Neural progenitor cell (in vitro differentiated cells): ENCODE measurements at regions not wholly inside any gene's neighbourhood (a gene's known extent, or its start where the extent isn't known, plus 50 kb on each side); places are given as distances from the start of the nearest gene placed in this dataset.
"Not testable (repeated sequence)": the region's sequence is repeated elsewhere in the genome, so short reads cannot be mapped to it uniquely, and the experiment has no call there.

ENCODE experiments used
- DNase-seq: peaks from one replicate; pipeline ENCODE4 v3.0.0-alpha.2; 2016; ENCODE audit warnings: low spot score
- H2AFZ ChIP-seq: fragments of 200-600 bp; sonication (generic); replicated peaks from 2 replicates; pipeline ENCODE4 v1.6.1; 2016; ENCODE audit warnings: antibody characterized with exemption
- H3F3A ChIP-seq: fragments of 200-600 bp; sonication (generic); 2 replicates; pipeline ENCODE4 v1.6.1; 2016; ENCODE audit warnings: antibody characterized with exemption, low read depth
- H3K27ac ChIP-seq: fragments of 200-600 bp; sonication (generic); 2 replicates; pipeline ENCODE4 v1.5.1; 2016; ENCODE audit warnings: mild to moderate bottlenecking
- H3K27me3 ChIP-seq: fragments of 200-600 bp; sonication (generic); 2 replicates; pipeline ENCODE4 v1.6.1; 2016; ENCODE audit warnings: mild to moderate bottlenecking, moderate library complexity
- H3K36me3 ChIP-seq: fragments of 200-600 bp; sonication (generic); 2 replicates; pipeline ENCODE4 v1.5.1; 2016
- H3K4me1 ChIP-seq: fragments of 200-600 bp; sonication (generic); 2 replicates; pipeline ENCODE4 v1.6.1; 2016; ENCODE audit warnings: mixed run types
- H3K4me2 ChIP-seq: fragments of 200-600 bp; sonication (generic); 2 replicates; pipeline ENCODE4 v1.6.1; 2016
- H3K4me3 ChIP-seq: fragments of 200-600 bp; sonication (generic); 2 replicates; pipeline ENCODE4 v1.5.1; 2016
- H3K79me2 ChIP-seq: fragments of 200-600 bp; sonication (generic); 2 replicates; pipeline ENCODE4 v1.6.1; 2016; ENCODE audit warnings: low read depth
- H3K9ac ChIP-seq: fragments of 200-600 bp; sonication (generic); 2 replicates; pipeline ENCODE4 v1.6.1; 2016
- H3K9me3 ChIP-seq: fragments of 200-600 bp; sonication (generic); 2 replicates; pipeline ENCODE4 v1.5.1; 2016; ENCODE audit warnings: low read depth
- H4K20me1 ChIP-seq: fragments of 200-600 bp; sonication (generic); 2 replicates; pipeline ENCODE4 v1.6.1; 2016; ENCODE audit warnings: low read depth
- H3K27ac Mint-ChIP-seq: 3 replicates; pipeline ENCODE4 v1.8.0; 2021; ENCODE audit warnings: mixed read lengths
- H3K27me3 Mint-ChIP-seq: 2 replicates; pipeline ENCODE4 v1.8.0; 2022; ENCODE audit warnings: low read depth, mild to moderate bottlenecking, inconsistent platforms, moderate library complexity, mixed read lengths; ENCODE audit not compliant: insufficient read depth
- H3K36me3 Mint-ChIP-seq: 3 replicates; pipeline ENCODE4 v1.8.0; 2021; ENCODE audit warnings: mixed read lengths
- H3K4me1 Mint-ChIP-seq: 3 replicates; pipeline ENCODE4 v1.8.0; 2021; ENCODE audit warnings: mixed read lengths
- H3K4me3 Mint-ChIP-seq: 3 replicates; pipeline ENCODE4 v1.8.0; 2021; ENCODE audit warnings: mild to moderate bottlenecking, moderate library complexity, mixed read lengths
- H3K9me3 Mint-ChIP-seq: 3 replicates; pipeline ENCODE4 v1.8.0; 2020; ENCODE audit warnings: mixed read lengths
- EZH2 ChIP-seq: fragments of 200-600 bp; sonication (generic); IDR thresholded peaks from 2 replicates; pipeline ENCODE4 v1.6.1; 2017; ENCODE audit warnings: antibody characterized with exemption, mild to moderate bottlenecking, moderate library complexity
- EZH2phosphoT487 ChIP-seq: fragments of 200-600 bp; sonication (generic); IDR thresholded peaks from 2 replicates; pipeline ENCODE4 v1.6.1; 2017; ENCODE audit warnings: antibody characterized with exemption
- TF ChIP-seq, protein P1 (sequence below): fragments of 200-600 bp; sonication (generic); IDR thresholded peaks from 2 replicates; pipeline ENCODE4 v1.5.1; 2017; ENCODE audit warnings: antibody characterized with exemption, mild to moderate bottlenecking

DNA sequence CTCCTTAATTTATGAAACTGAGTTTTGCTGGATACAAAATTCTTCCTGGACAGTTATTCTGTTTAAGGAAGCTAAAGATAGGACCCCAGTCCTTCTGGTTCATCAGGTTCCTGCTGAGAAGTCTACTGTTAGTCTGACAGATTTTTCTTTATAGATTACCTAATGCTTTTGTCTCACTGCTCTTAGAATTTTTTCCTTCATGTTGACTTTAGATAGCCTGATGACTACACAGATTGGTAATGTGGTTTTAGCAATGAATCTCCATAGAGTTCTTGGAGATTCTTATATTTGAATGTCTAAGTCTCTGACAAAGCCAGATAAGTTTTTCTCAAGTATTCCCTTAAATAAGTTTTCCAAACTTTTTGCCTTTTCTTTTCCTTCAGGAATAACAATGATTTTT, 419.7 kb downstream of the CDH10 start:
- Mint-ChIP-seq H3K9me3 (peaks cover 4% of the 10 kb centered on the region), H3K36me3 (no peaks in the 10 kb centered on the region), H3K27me3 (no peaks in the 10 kb centered on the region), H3K27ac (no peak overlapping the region), H3K4me3 (no peak overlapping the region), H3K4me1 (no peaks in the 10 kb centered on the region)
- no peak for DNase-seq
- no peaks in the 10 kb centered on the region for H3K79me2 ChIP-seq
- peak overlapping the region; percentile 6 for H2AFZ ChIP-seq
- H3K27me3 ChIP-seq: no peaks in the 10 kb centered on the region
- no peak for TF ChIP-seq EZH2
- TF ChIP-seq, protein P1, sequence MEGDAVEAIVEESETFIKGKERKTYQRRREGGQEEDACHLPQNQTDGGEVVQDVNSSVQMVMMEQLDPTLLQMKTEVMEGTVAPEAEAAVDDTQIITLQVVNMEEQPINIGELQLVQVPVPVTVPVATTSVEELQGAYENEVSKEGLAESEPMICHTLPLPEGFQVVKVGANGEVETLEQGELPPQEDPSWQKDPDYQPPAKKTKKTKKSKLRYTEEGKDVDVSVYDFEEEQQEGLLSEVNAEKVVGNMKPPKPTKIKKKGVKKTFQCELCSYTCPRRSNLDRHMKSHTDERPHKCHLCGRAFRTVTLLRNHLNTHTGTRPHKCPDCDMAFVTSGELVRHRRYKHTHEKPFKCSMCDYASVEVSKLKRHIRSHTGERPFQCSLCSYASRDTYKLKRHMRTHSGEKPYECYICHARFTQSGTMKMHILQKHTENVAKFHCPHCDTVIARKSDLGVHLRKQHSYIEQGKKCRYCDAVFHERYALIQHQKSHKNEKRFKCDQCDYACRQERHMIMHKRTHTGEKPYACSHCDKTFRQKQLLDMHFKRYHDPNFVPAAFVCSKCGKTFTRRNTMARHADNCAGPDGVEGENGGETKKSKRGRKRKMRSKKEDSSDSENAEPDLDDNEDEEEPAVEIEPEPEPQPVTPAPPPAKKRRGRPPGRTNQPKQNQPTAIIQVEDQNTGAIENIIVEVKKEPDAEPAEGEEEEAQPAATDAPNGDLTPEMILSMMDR: no peak
- TF ChIP-seq EZH2phosphoT487: no peak
- no peak overlapping the region for H3K4me3 ChIP-seq
- H3F3A ChIP-seq: no peaks in the 10 kb centered on the region
- H3K9me3 ChIP-seq: no peaks in the 10 kb centered on the region
- H3K9ac ChIP-seq: no peak overlapping the region
- H3K36me3 ChIP-seq: no peaks in the 10 kb centered on the region
- H4K20me1 ChIP-seq: no peaks in the 10 kb centered on the region
- H3K27ac ChIP-seq: no peak overlapping the region
- H3K4me1 ChIP-seq: no peaks in the 10 kb centered on the region
- no peak overlapping the region for H3K4me2 ChIP-seq

DNA sequence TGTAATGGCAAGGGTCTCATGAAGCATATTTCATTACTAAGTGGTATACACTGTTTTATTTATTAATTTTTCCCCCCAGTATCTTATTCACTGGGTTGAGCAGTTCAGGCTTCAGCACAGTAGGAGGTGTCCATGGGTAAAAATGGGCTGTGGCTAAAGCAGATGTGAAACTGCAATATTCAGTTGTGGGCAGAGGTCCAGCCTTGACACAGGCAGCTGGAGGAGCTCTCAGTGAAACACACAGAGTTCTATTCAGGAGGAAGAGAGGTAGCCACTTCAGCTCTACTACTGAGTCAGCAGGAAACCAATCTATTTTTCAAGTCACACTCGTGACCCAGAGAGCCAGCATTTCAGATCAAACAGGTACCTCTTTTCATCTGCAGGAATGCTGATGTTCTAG, 418.3 kb downstream of the CDH10 start:
- Histone ChIP-seq H3K27me3 (no peaks in the 10 kb centered on the region), H3K4me2 (no peak overlapping the region), H2AFZ (no peak overlapping the region), H3K4me1 (no peaks in the 10 kb centered on the region), H3K9ac (no peak overlapping the region), H3K9me3 (no peaks in the 10 kb centered on the region), H4K20me1 (no peaks in the 10 kb centered on the region), H3K4me3 (no peak overlapping the region), H3K79me2 (no peaks in the 10 kb centered on the region), H3F3A (no peaks in the 10 kb centered on the region), H3K27ac (no peak overlapping the region), H3K36me3 (no peaks in the 10 kb centered on the region)
- Mint-ChIP-seq H3K36me3 (no peaks in the 10 kb centered on the region), H3K4me1 (no peaks in the 10 kb centered on the region), H3K4me3 (no peak overlapping the region), H3K9me3 (peaks cover 4% of the 10 kb centered on the region), H3K27me3 (no peaks in the 10 kb centered on the region), H3K27ac (no peak overlapping the region)
- no peak for DNase-seq
- TF ChIP-seq EZH2phosphoT487 (no peak), EZH2 (no peak)
- TF ChIP-seq, protein P1: no peak

DNA sequence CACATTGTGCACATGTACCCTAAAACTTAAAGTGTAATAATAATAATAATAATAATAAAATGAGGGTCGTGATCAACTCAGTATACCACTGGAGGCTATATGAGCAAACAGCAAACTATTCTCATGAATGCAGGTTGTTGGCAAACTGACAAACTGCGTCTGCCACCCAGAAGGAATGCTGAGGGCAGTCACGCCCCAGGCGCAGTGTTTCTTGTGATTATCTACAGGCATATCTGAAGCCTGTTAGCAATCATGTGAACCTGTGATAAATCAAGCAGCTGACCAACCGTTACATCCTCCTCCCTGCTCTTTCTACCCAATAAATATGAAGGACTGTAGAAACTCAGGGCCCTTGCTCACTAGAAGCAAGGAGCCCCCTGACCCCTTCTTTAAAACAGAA, 416.9 kb downstream of the CDH10 start:
- H3F3A ChIP-seq, H3K4me3 ChIP-seq, H4K20me1 ChIP-seq, H3K4me1 Mint-ChIP-seq, H3K27me3 Mint-ChIP-seq, H3K27ac Mint-ChIP-seq, H3K4me2 ChIP-seq, H3K4me1 ChIP-seq, H3K79me2 ChIP-seq, H3K27ac ChIP-seq, H2AFZ ChIP-seq, H3K36me3 Mint-ChIP-seq, H3K9me3 Mint-ChIP-seq, DNase-seq, H3K36me3 ChIP-seq, H3K9ac ChIP-seq, H3K27me3 ChIP-seq, H3K4me3 Mint-ChIP-seq, H3K9me3 ChIP-seq: not testable (repeated sequence)

DNA sequence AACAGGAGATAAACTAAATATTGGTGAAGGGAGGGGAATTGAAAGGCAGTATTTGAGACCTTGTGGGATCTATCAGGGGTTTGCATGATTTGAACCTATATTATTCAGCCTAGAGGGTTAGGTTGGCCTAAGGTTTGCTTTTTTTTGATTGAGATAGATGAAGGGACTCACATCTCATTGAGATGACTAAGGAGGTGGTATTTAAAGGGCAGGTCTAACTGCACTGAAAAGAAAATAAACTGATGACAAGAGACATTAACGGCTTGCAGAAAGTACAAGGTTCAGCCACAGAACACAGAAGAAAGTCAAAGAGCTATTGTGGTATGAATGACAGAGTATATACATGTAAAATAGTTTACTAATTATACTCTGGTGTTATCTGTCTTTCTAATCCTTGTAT, 412.7 kb downstream of the CDH10 start:
- Mint-ChIP-seq H3K9me3 (peaks cover 4% of the 10 kb centered on the region), H3K27me3 (no peaks in the 10 kb centered on the region), H3K4me3 (no peak overlapping the region), H3K27ac (no peak overlapping the region), H3K36me3 (no peaks in the 10 kb centered on the region), H3K4me1 (peaks cover 2% of the 10 kb centered on the region)
- H3K4me1 ChIP-seq: no peaks in the 10 kb centered on the region
- no peak overlapping the region for H2AFZ ChIP-seq
- no peak overlapping the region for H3K27ac ChIP-seq
- TF ChIP-seq EZH2phosphoT487: no peak
- TF ChIP-seq EZH2: no peak
- TF ChIP-seq, protein P1: no peak
- no peaks in the 10 kb centered on the region for H3K36me3 ChIP-seq
- H3K4me3 ChIP-seq: no peak overlapping the region
- no peak overlapping the region for H3K4me2 ChIP-seq
- H3F3A ChIP-seq: no peaks in the 10 kb centered on the region
- no peaks in the 10 kb centered on the region for H3K79me2 ChIP-seq
- no peaks in the 10 kb centered on the region for H3K27me3 ChIP-seq
- H3K9me3 ChIP-seq: no peaks in the 10 kb centered on the region
- no peak overlapping the region for H3K9ac ChIP-seq
- no peak for DNase-seq
- no peaks in the 10 kb centered on the region for H4K20me1 ChIP-seq
